ENCODE measurements at regions not wholly inside any gene's neighbourhood (a gene's known extent, or its start where the extent isn't known, plus 50 kb on each side); places are given as distances from the start of the nearest gene placed in this dataset.

DNA sequence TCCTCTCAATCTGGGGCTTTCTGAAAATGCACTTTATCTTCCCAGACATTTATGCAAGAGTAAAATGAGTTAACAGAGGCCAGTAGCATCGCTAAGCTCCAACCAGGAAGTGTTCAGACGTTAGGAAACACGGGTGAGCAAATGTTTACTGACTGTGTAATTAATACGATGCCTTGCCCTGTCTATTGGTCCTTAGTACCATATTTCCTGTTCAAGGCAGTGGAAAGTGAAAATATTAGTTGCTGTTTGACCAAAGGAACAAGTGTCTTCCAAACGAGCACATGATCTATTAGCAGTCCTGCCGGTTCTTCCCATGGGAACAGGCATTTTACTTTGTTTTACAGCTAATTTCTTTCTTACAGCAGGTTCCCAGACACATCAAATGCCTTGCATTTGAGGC lies 311.1 kb upstream of the JAG1 start:
- TF ChIP-seq ZNF565 (CRISPR knock-in tag; conservative IDR thresholded peaks at IDR 0.05; ENCODE audit: low read depth) (no peak), ZNF70 (CRISPR knock-in tag; IDR thresholded peaks at IDR 0.05) (no peak)
- TF ChIP-seq, protein P1, sequence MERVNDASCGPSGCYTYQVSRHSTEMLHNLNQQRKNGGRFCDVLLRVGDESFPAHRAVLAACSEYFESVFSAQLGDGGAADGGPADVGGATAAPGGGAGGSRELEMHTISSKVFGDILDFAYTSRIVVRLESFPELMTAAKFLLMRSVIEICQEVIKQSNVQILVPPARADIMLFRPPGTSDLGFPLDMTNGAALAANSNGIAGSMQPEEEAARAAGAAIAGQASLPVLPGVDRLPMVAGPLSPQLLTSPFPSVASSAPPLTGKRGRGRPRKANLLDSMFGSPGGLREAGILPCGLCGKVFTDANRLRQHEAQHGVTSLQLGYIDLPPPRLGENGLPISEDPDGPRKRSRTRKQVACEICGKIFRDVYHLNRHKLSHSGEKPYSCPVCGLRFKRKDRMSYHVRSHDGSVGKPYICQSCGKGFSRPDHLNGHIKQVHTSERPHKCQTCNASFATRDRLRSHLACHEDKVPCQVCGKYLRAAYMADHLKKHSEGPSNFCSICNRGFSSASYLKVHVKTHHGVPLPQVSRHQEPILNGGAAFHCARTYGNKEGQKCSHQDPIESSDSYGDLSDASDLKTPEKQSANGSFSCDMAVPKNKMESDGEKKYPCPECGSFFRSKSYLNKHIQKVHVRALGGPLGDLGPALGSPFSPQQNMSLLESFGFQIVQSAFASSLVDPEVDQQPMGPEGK (CRISPR knock-in tag; IDR thresholded peaks at IDR 0.05; ENCODE audit: borderline replicate concordance) = no peak
